OCI-LY1 (cell line): ENCODE measurements at regions not wholly inside any gene's neighbourhood (a gene's known extent, or its start where the extent isn't known, plus 50 kb on each side); places are given as distances from the start of the nearest gene placed in this dataset.

Experiments used
- H2AFZ ChIP-seq: fragments of 200-600 bp; sonication (generic), shearing (Covaris generic); 2 replicates; pipeline ENCODE4 v1.6.0; 2014; ENCODE audit warnings: antibody characterized with exemption, mild to moderate bottlenecking, low read length
- H3F3A ChIP-seq: fragments of 200-600 bp; sonication (generic), shearing (Covaris generic); 2 replicates; pipeline ENCODE4 v1.6.0; 2014; ENCODE audit warnings: mild to moderate bottlenecking, antibody characterized with exemption, low read length, moderate library complexity; ENCODE audit not compliant: insufficient read depth
- H3K27ac ChIP-seq: fragments of 200-600 bp; sonication (generic); 2 replicates; pipeline ENCODE4 v1.5.1; 2014; ENCODE audit warnings: low read length, mixed run types, mild to moderate bottlenecking, low read depth; ENCODE audit not compliant: poor library complexity, severe bottlenecking
- H3K27me3 ChIP-seq: fragments of 200-600 bp; sonication (generic); 2 replicates; pipeline ENCODE4 v1.6.0; 2014; ENCODE audit warnings: antibody characterized with exemption, mild to moderate bottlenecking, low read length, moderate library complexity; ENCODE audit not compliant: insufficient read depth
- H3K36me3 ChIP-seq: fragments of 200-600 bp; sonication (generic); 2 replicates; pipeline ENCODE4 v1.6.1; 2014; ENCODE audit warnings: mild to moderate bottlenecking, antibody characterized with exemption, low read length, moderate library complexity, mixed read lengths; ENCODE audit not compliant: insufficient read depth
- H3K4me1 ChIP-seq: fragments of 200-600 bp; sonication (generic); 2 replicates; pipeline ENCODE4 v1.5.1; 2014; ENCODE audit warnings: mild to moderate bottlenecking, low read length, moderate library complexity; ENCODE audit not compliant: insufficient read depth, severe bottlenecking
- H3K4me2 ChIP-seq: fragments of 200-600 bp; sonication (generic), shearing (Covaris generic); 2 replicates; pipeline ENCODE4 v1.6.1; 2014; ENCODE audit warnings: low read length
- H3K4me3 ChIP-seq: fragments of 200-600 bp; sonication (generic); 2 replicates; pipeline ENCODE4 v1.5.1; 2014; ENCODE audit warnings: low read length, low read depth, mild to moderate bottlenecking, mixed read lengths; ENCODE audit not compliant: poor library complexity, severe bottlenecking
- H3K79me2 ChIP-seq: fragments of 200-600 bp; shearing (Covaris generic); 2 replicates; pipeline ENCODE4 v1.6.1; 2016; ENCODE audit warnings: mixed run types, low read length, mixed read lengths; ENCODE audit not compliant: insufficient read depth
- H3K9ac ChIP-seq: fragments of 200-600 bp; sonication (generic), shearing (Covaris generic); 2 replicates; pipeline ENCODE4 v1.6.1; 2014; ENCODE audit warnings: mild to moderate bottlenecking, low read length, mixed read lengths
- H3K9me2 ChIP-seq: fragments of 200-600 bp; sonication (generic), shearing (Covaris generic); 2 replicates; pipeline ENCODE4 v1.6.1; 2014; ENCODE audit warnings: low read depth, mild to moderate bottlenecking, low read length, mixed read lengths
- H3K9me3 ChIP-seq: fragments of 200-600 bp; shearing (Covaris generic); 2 replicates; pipeline ENCODE4 v1.6.1; 2014; ENCODE audit warnings: low read length, mixed read lengths
- H4K20me1 ChIP-seq: fragments of 200-600 bp; sonication (generic), shearing (Covaris generic); 2 replicates; pipeline ENCODE4 v1.6.0; 2016; ENCODE audit warnings: mild to moderate bottlenecking, low read length; ENCODE audit not compliant: insufficient read depth
- CTCF ChIP-seq: fragments of 200-600 bp; sonication (generic), shearing (Covaris generic); IDR thresholded peaks from 2 replicates; pipeline ENCODE4 v1.5.1; 2017; ENCODE audit warnings: mild to moderate bottlenecking, antibody characterized with exemption, low read length, moderate library complexity, mixed read lengths
- EZH2 ChIP-seq: fragments of 200-600 bp; sonication (generic), shearing (Covaris generic); IDR thresholded peaks from 2 replicates; pipeline ENCODE4 v1.8.0; 2017; ENCODE audit warnings: borderline replicate concordance, mixed run types, mild to moderate bottlenecking, antibody characterized with exemption, low read length, moderate library complexity, mixed read lengths

GRCh38 chr6:25220857-25221256 lies 58.3 kb upstream of the CARMIL1 start:
- no peaks in the 10 kb centered on the region for H3F3A ChIP-seq
- H3K27me3 ChIP-seq, result no peaks in the 10 kb centered on the region
- H4K20me1 ChIP-seq, result no peaks in the 10 kb centered on the region
- H3K79me2 ChIP-seq, result no peaks in the 10 kb centered on the region
- H2AFZ ChIP-seq, result no peak overlapping the region
- no peaks in the 10 kb centered on the region for H3K9me3 ChIP-seq
- H3K36me3 ChIP-seq, result no peaks in the 10 kb centered on the region
- no peaks in the 10 kb centered on the region for H3K9me2 ChIP-seq
- TF ChIP-seq CTCF (no peak), EZH2 (no peak)
- no peak overlapping the region for H3K4me2 ChIP-seq
- H3K4me3 ChIP-seq, result no peak overlapping the region
- no peak overlapping the region for H3K27ac ChIP-seq
- H3K4me1 ChIP-seq, result no peaks in the 10 kb centered on the region
- no peak overlapping the region for H3K9ac ChIP-seq

- Histone ChIP-seq H3K9me2 (no peaks in the 10 kb centered on the region), H3K79me2 (no peaks in the 10 kb centered on the region), H3K4me1 (no peaks in the 10 kb centered on the region), H3K4me2 (no peak overlapping the region), H3F3A (no peaks in the 10 kb centered on the region), H3K9me3 (no peaks in the 10 kb centered on the region), H3K27ac (no peak overlapping the region), H2AFZ (no peak overlapping the region), H3K36me3 (no peaks in the 10 kb centered on the region), H4K20me1 (no peaks in the 10 kb centered on the region), H3K9ac (no peak overlapping the region), H3K27me3 (no peaks in the 10 kb centered on the region), H3K4me3 (no peak overlapping the region)
- TF ChIP-seq EZH2 (no peak), CTCF (no peak)
Measured at GRCh38 chr6:25222006-25222678, 57.0 kb upstream of the CARMIL1 start.

GRCh38 chr6:25223490-25223991 lies 55.6 kb upstream of the CARMIL1 start:
- no peaks in the 10 kb centered on the region for H4K20me1 ChIP-seq
- no peak overlapping the region for H3K9ac ChIP-seq
- H2AFZ ChIP-seq, result no peak overlapping the region
- TF ChIP-seq CTCF (peak; percentile 96), EZH2 (no peak)
- peak overlapping the region; percentile 19 for H3K4me2 ChIP-seq
- no peak overlapping the region for H3K4me3 ChIP-seq
- no peaks in the 10 kb centered on the region for H3K27me3 ChIP-seq
- no peaks in the 10 kb centered on the region for H3K9me2 ChIP-seq
- H3F3A ChIP-seq, result no peaks in the 10 kb centered on the region
- no peaks in the 10 kb centered on the region for H3K9me3 ChIP-seq
- H3K27ac ChIP-seq, result no peak overlapping the region
- H3K36me3 ChIP-seq, result no peaks in the 10 kb centered on the region
- no peaks in the 10 kb centered on the region for H3K4me1 ChIP-seq
- H3K79me2 ChIP-seq, result no peaks in the 10 kb centered on the region
